Ascending aorta (tissue), 2 donors: ENCODE measurements at regions not wholly inside any gene's neighbourhood (a gene's known extent, or its start where the extent isn't known, plus 50 kb on each side); places are given as distances from the start of the nearest gene placed in this dataset.

ENCODE experiments used
- DNase-seq, 2 donors: peaks; one replicate each; pipeline ENCODE4 v3.0.0-alpha.2; 2019; ENCODE audit warnings: low spot score in 2 of 2
- H3K27ac ChIP-seq, 2 donors: fragments of 200-600 bp; sonication (generic); one replicate each; pipeline ENCODE4 v1.5.1; 2016 to 2017; ENCODE audit warnings: mild to moderate bottlenecking in 1 of 2
- H3K27me3 ChIP-seq: fragments of 200-600 bp; sonication (generic); one replicate; pipeline ENCODE4 v1.5.1; 2017
- H3K36me3 ChIP-seq, 2 donors: fragments of 200-600 bp; sonication (generic); one replicate each; pipeline ENCODE4 v1.5.1; 2016
- H3K4me1 ChIP-seq, 2 donors: fragments of 200-600 bp; sonication (generic); one replicate each; pipeline ENCODE4 v1.5.1; 2016 to 2017; ENCODE audit warnings: mild to moderate bottlenecking in 1 of 2
- H3K4me3 ChIP-seq, 2 donors: fragments of 200-600 bp; sonication (generic); one replicate each; pipeline ENCODE4 v1.5.1; 2016 to 2017; ENCODE audit warnings: mild to moderate bottlenecking in 1 of 2
- H3K9me3 ChIP-seq, 2 donors: fragments of 200-600 bp; sonication (generic); one replicate each; pipeline ENCODE4 v1.5.1; 2016
- CTCF ChIP-seq, 3 experiments: fragments of 200-600 bp in 2 of 3; fragments of 450-650 bp in 1 of 3; sonication (generic) in 2 of 3; IDR thresholded peaks; one replicate each; pipeline ENCODE4 v1.5.1; 2016 to 2019; ENCODE audit warnings: antibody characterized with exemption in 3 of 3, mild to moderate bottlenecking in 1 of 3, moderate library complexity in 1 of 3
- intact Hi-C: fragments of 100-400 bp; cut with DNase I; formaldehyde crosslinking; loops from one replicate; pipeline ENCODE4 v1.15.1; 2023

- Histone ChIP-seq H3K4me3 (no peak overlapping the region), H3K27me3 (no peaks in the 10 kb centered on the region), H3K27ac (no peak overlapping the region), H3K4me1 (no peaks in the 10 kb centered on the region), H3K9me3 (no peaks in the 10 kb centered on the region), H3K36me3 (no peaks in the 10 kb centered on the region)
- no peak for TF ChIP-seq CTCF (IDR thresholded peaks at IDR 0.05)
- intact Hi-C loops: no loop called here
- no peak for DNase-seq
These were observed 199.0 kb downstream of the MYLK4 start for GRCh38 chr6:2551705-2552104.

- no peak for DNase-seq
- no peak for TF ChIP-seq CTCF (IDR thresholded peaks at IDR 0.05)
- Histone ChIP-seq H3K27me3 (no peaks in the 10 kb centered on the region), H3K4me1 (no peaks in the 10 kb centered on the region), H3K9me3 (no peaks in the 10 kb centered on the region), H3K36me3 (no peaks in the 10 kb centered on the region), H3K4me3 (no peak overlapping the region), H3K27ac (no peak overlapping the region)
- intact Hi-C loops: no loop called here
These were observed 200.5 kb downstream of the MYLK4 start for GRCh38 chr6:2550247-2550646.

GRCh38 chr6:2549834-2550233 is 200.9 kb downstream of the MYLK4 start:
- H3K27ac ChIP-seq: no peak overlapping the region
- DNase-seq: no peak
- TF ChIP-seq CTCF (IDR thresholded peaks at IDR 0.05): no peak
- intact Hi-C loops: no loop called here
- no peaks in the 10 kb centered on the region for H3K4me1 ChIP-seq
- H3K4me3 ChIP-seq: no peak overlapping the region
- no peaks in the 10 kb centered on the region for H3K27me3 ChIP-seq
- H3K9me3 ChIP-seq: no peaks in the 10 kb centered on the region
- no peaks in the 10 kb centered on the region for H3K36me3 ChIP-seq

- H3K9me3 ChIP-seq: no peaks in the 10 kb centered on the region
- H3K36me3 ChIP-seq: no peaks in the 10 kb centered on the region
- intact Hi-C loops: no loop called here
- H3K4me1 ChIP-seq: no peaks in the 10 kb centered on the region
- H3K4me3 ChIP-seq: no peak overlapping the region
- H3K27ac ChIP-seq: no peak overlapping the region
- H3K27me3 ChIP-seq: no peaks in the 10 kb centered on the region
- DNase-seq: no peak
- TF ChIP-seq CTCF (IDR thresholded peaks at IDR 0.05): no peak
These were observed 203.4 kb downstream of the MYLK4 start for GRCh38 chr6:2547355-2547754.

- intact Hi-C loops: no loop called here
- no peaks in the 10 kb centered on the region for H3K27me3 ChIP-seq
- H3K36me3 ChIP-seq: no peaks in the 10 kb centered on the region
- TF ChIP-seq CTCF (IDR thresholded peaks at IDR 0.05): no peak
- no peaks in the 10 kb centered on the region for H3K4me1 ChIP-seq
- H3K4me3 ChIP-seq: no peak overlapping the region
- H3K27ac ChIP-seq: no peak overlapping the region
- DNase-seq: no peak
- H3K9me3 ChIP-seq: no peaks in the 10 kb centered on the region
These were observed 203.8 kb downstream of the MYLK4 start for GRCh38 chr6:2546901-2547300.

GRCh38 chr6:2545383-2546038 is 205.2 kb downstream of the MYLK4 start:
- H3K9me3 ChIP-seq: no peaks in the 10 kb centered on the region
- no peaks in the 10 kb centered on the region for H3K27me3 ChIP-seq
- no peak overlapping the region for H3K4me3 ChIP-seq
- H3K27ac ChIP-seq: no peak overlapping the region
- no peaks in the 10 kb centered on the region for H3K36me3 ChIP-seq
- intact Hi-C loops: no loop called here
- DNase-seq: no peak
- no peak for TF ChIP-seq CTCF (IDR thresholded peaks at IDR 0.05)
- no peaks in the 10 kb centered on the region for H3K4me1 ChIP-seq
